HEK293 (cell line): ENCODE measurements at regions not wholly inside any gene's neighbourhood (a gene's known extent, or its start where the extent isn't known, plus 50 kb on each side); places are given as distances from the start of the nearest gene placed in this dataset.

ENCODE experiments used
- CTCF ChIA-PET: fragments of 350-600 bp; formaldehyde crosslinking; extraction: SDS; loops from one replicate; lab custom pipeline; 2021; ENCODE audit warnings: antibody characterized with exemption; lab: Yijun Ruan, JAX
- POLR2A ChIA-PET: fragments of 300-600 bp; formaldehyde crosslinking; extraction: SDS; loops from one replicate; lab custom pipeline; 2020; ENCODE audit warnings: antibody characterized with exemption, inconsistent platforms; lab: Yijun Ruan, JAX
- H3K27ac ChIP-seq: fragments of 200-500 bp; sonication (Bioruptor generic); 2 replicates; pipeline ENCODE4 v1.5.1; 2014; ENCODE audit warnings: low read depth, low read length, control low read depth, inconsistent platforms; ENCODE audit errors: extremely low read depth
- H3K36me3 ChIP-seq, 2 experiments: fragments of 200-500 bp in 1 of 2; sonication (Bioruptor generic) in 1 of 2; 1 replicate in 1 of 2; 2 replicates in 1 of 2; pipeline ENCODE4 v1.5.1; 2014 to 2017; ENCODE audit warnings: inconsistent platforms in 2 of 2, low read length in 2 of 2; ENCODE audit not compliant: control insufficient read depth in 2 of 2, insufficient read depth in 1 of 2
- H3K4me1 ChIP-seq: fragments of 200-500 bp; sonication (Bioruptor generic); 2 replicates; pipeline ENCODE4 v1.5.1; 2014; ENCODE audit warnings: mild to moderate bottlenecking, low read length, inconsistent platforms; ENCODE audit not compliant: control insufficient read depth, insufficient read depth
- H3K4me3 ChIP-seq: 2 replicates; pipeline ENCODE4 v1.5.1; 2011; ENCODE audit warnings: low read depth, mild to moderate bottlenecking, control low read depth, low read length, moderate library complexity
- H3K9me3 ChIP-seq: fragments of 200-500 bp; sonication (Bioruptor generic); 2 replicates; pipeline ENCODE4 v1.5.1; 2014; ENCODE audit warnings: low read depth, low read length, inconsistent platforms; ENCODE audit not compliant: control insufficient read depth, insufficient read depth
- CTCF ChIP-seq: fragments of 450-650 bp; formaldehyde crosslinking; IDR thresholded peaks from 2 replicates; pipeline ENCODE4 v1.5.1; 2016; ENCODE audit warnings: missing biosample characterization, missing genetic modification characterization
- GLIS1 ChIP-seq: fragments of 450-650 bp; formaldehyde crosslinking; IDR thresholded peaks from 2 replicates; pipeline ENCODE4 v1.5.1; 2016; ENCODE audit warnings: missing biosample characterization, missing genetic modification characterization
- INSM2 ChIP-seq: fragments of 450-650 bp; formaldehyde crosslinking; IDR thresholded peaks from 2 replicates; pipeline ENCODE4 v1.5.1; 2016; ENCODE audit warnings: missing biosample characterization, missing genetic modification characterization
- KLF8 ChIP-seq: fragments of 450-650 bp; formaldehyde crosslinking; IDR thresholded peaks from 2 replicates; pipeline ENCODE4 v1.5.1; 2016; ENCODE audit warnings: missing biosample characterization, missing genetic modification characterization
- KLF9 ChIP-seq: fragments of 450-650 bp; formaldehyde crosslinking; IDR thresholded peaks from 2 replicates; pipeline ENCODE4 v1.5.1; 2016; ENCODE audit warnings: missing biosample characterization, missing genetic modification characterization, low read depth
- TRIM28 ChIP-seq: IDR thresholded peaks from 2 replicates; pipeline ENCODE4 v1.6.1; 2011; ENCODE audit warnings: low read length, control low read depth, borderline replicate concordance
- ZBTB17 ChIP-seq: fragments of 450-650 bp; formaldehyde crosslinking; IDR thresholded peaks from 2 replicates; pipeline ENCODE4 v1.5.1; 2016; ENCODE audit warnings: missing biosample characterization, missing genetic modification characterization
- ZBTB21 ChIP-seq: fragments of 450-650 bp; formaldehyde crosslinking; IDR thresholded peaks from 2 replicates; pipeline ENCODE4 v1.5.1; 2017; ENCODE audit warnings: missing biosample characterization, missing genetic modification characterization
- ZBTB6 ChIP-seq: fragments of 450-650 bp; formaldehyde crosslinking; IDR thresholded peaks from 2 replicates; pipeline ENCODE4 v1.5.1; 2017; ENCODE audit warnings: missing biosample characterization, missing genetic modification characterization
- ZIC2 ChIP-seq: fragments of 450-650 bp; formaldehyde crosslinking; IDR thresholded peaks from 2 replicates; pipeline ENCODE4 v1.5.1; 2016; ENCODE audit warnings: missing biosample characterization, missing genetic modification characterization
- ZNF157 ChIP-seq: fragments of 450-650 bp; formaldehyde crosslinking; IDR thresholded peaks from 2 replicates; pipeline ENCODE4 v1.5.1; 2016; ENCODE audit warnings: missing biosample characterization, missing genetic modification characterization
- ZNF174 ChIP-seq: fragments of 450-650 bp; formaldehyde crosslinking; IDR thresholded peaks from 2 replicates; pipeline ENCODE4 v1.5.0; 2017; ENCODE audit warnings: missing biosample characterization, mild to moderate bottlenecking, missing genetic modification characterization
- ZNF324 ChIP-seq: fragments of 450-650 bp; formaldehyde crosslinking; IDR thresholded peaks from 2 replicates; pipeline ENCODE4 v1.5.1; 2016; ENCODE audit warnings: missing biosample characterization, missing genetic modification characterization
- ZNF391 ChIP-seq: fragments of 450-650 bp; formaldehyde crosslinking; IDR thresholded peaks from 2 replicates; pipeline ENCODE4 v1.5.1; 2016; ENCODE audit warnings: low read depth, missing biosample characterization, missing genetic modification characterization, borderline replicate concordance
- ZNF48 ChIP-seq: fragments of 450-650 bp; formaldehyde crosslinking; IDR thresholded peaks from 2 replicates; pipeline ENCODE4 v1.5.1; 2016; ENCODE audit warnings: missing biosample characterization, missing genetic modification characterization
- ZNF624 ChIP-seq: fragments of 450-650 bp; formaldehyde crosslinking; IDR thresholded peaks from 2 replicates; pipeline ENCODE4 v1.5.1; 2017; ENCODE audit warnings: missing biosample characterization, missing genetic modification characterization
- ZNF626 ChIP-seq: fragments of 450-650 bp; sonication (Bioruptor Pico); formaldehyde crosslinking; IDR thresholded peaks from 2 replicates; pipeline ENCODE4 v1.5.1; 2018; ENCODE audit warnings: missing biosample characterization, missing genetic modification characterization, inconsistent platforms
- ZNF747 ChIP-seq: fragments of 450-650 bp; formaldehyde crosslinking; IDR thresholded peaks from 2 replicates; pipeline ENCODE4 v1.5.1; 2016; ENCODE audit warnings: missing biosample characterization, missing genetic modification characterization
- TF ChIP-seq, protein P1 (sequence below): fragments of 450-650 bp; formaldehyde crosslinking; conservative IDR thresholded peaks from 2 replicates; pipeline ENCODE4 v1.5.1; 2016; ENCODE audit warnings: low read depth, missing biosample characterization, missing genetic modification characterization
- TF ChIP-seq, protein P2 (sequence below): fragments of 450-650 bp; formaldehyde crosslinking; IDR thresholded peaks from 2 replicates; pipeline ENCODE4 v1.5.1; 2016; ENCODE audit warnings: missing biosample characterization, missing genetic modification characterization, low read depth

GRCh38 chr6:140276719-140277118 is 902.3 kb upstream of the CITED2 start:
- no peaks in the 10 kb centered on the region for H3K9me3 ChIP-seq

DNA sequence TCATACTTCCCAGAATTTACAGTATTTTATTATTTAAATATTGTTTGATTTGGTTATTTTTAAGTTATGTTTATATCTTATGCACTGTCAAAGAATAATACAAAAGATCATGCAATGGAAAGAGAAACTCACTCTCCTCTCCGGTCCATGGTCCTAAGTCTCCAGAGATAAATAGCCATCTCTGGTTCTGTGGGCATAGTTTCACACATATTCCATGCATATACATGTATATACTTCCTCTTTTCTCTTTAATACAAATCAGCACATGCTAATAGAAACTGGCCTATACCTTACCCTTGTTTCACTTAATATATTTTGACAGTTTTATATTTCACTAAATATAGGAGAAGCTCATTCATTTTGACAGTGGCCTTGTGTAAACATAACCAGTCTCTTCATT is 901.7 kb upstream of the CITED2 start:
- TF ChIP-seq ZNF324 (tag by site-specific recombination) (no peak), ZBTB17 (tag by site-specific recombination) (no peak), INSM2 (tag by site-specific recombination) (no peak), CTCF (tag by site-specific recombination) (no peak), ZNF391 (tag by site-specific recombination) (no peak), ZNF624 (no peak), ZBTB6 (no peak), GLIS1 (tag by site-specific recombination) (no peak), ZBTB21 (tag by site-specific recombination) (no peak), KLF8 (tag by site-specific recombination) (no peak), ZNF626 (tag by site-specific recombination) (no peak), KLF9 (tag by site-specific recombination) (no peak)
- TF ChIP-seq, protein P1, sequence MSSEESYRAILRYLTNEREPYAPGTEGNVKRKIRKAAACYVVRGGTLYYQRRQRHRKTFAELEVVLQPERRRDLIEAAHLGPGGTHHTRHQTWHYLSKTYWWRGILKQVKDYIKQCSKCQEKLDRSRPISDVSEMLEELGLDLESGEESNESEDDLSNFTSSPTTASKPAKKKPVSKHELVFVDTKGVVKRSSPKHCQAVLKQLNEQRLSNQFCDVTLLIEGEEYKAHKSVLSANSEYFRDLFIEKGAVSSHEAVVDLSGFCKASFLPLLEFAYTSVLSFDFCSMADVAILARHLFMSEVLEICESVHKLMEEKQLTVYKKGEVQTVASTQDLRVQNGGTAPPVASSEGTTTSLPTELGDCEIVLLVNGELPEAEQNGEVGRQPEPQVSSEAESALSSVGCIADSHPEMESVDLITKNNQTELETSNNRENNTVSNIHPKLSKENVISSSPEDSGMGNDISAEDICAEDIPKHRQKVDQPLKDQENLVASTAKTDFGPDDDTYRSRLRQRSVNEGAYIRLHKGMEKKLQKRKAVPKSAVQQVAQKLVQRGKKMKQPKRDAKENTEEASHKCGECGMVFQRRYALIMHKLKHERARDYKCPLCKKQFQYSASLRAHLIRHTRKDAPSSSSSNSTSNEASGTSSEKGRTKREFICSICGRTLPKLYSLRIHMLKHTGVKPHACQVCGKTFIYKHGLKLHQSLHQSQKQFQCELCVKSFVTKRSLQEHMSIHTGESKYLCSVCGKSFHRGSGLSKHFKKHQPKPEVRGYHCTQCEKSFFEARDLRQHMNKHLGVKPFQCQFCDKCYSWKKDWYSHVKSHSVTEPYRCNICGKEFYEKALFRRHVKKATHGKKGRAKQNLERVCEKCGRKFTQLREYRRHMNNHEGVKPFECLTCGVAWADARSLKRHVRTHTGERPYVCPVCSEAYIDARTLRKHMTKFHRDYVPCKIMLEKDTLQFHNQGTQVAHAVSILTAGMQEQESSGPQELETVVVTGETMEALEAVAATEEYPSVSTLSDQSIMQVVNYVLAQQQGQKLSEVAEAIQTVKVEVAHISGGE (tag by site-specific recombination): no peak
- no peaks in the 10 kb centered on the region for H3K36me3 ChIP-seq
- no peaks in the 10 kb centered on the region for H3K4me1 ChIP-seq
- H3K27ac ChIP-seq: no peak overlapping the region
- no peaks in the 10 kb centered on the region for H3K9me3 ChIP-seq
- no peak overlapping the region for H3K4me3 ChIP-seq
- ChIA-PET POLR2A (no interaction called here), CTCF (no interaction called here)

More at GRCh38 chr6:140276719-140277118, 902.3 kb upstream of the CITED2 start:
- TF ChIP-seq, protein P2, sequence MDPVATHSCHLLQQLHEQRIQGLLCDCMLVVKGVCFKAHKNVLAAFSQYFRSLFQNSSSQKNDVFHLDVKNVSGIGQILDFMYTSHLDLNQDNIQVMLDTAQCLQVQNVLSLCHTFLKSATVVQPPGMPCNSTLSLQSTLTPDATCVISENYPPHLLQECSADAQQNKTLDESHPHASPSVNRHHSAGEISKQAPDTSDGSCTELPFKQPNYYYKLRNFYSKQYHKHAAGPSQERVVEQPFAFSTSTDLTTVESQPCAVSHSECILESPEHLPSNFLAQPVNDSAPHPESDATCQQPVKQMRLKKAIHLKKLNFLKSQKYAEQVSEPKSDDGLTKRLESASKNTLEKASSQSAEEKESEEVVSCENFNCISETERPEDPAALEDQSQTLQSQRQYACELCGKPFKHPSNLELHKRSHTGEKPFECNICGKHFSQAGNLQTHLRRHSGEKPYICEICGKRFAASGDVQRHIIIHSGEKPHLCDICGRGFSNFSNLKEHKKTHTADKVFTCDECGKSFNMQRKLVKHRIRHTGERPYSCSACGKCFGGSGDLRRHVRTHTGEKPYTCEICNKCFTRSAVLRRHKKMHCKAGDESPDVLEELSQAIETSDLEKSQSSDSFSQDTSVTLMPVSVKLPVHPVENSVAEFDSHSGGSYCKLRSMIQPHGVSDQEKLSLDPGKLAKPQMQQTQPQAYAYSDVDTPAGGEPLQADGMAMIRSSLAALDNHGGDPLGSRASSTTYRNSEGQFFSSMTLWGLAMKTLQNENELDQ (tag by site-specific recombination): no peak
- TF ChIP-seq TRIM28: no peak
- no peak for TF ChIP-seq ZNF157 (tag by site-specific recombination)
- TF ChIP-seq ZNF48 (tag by site-specific recombination): no peak
- TF ChIP-seq ZNF174 (tag by site-specific recombination): no peak
- no peak for TF ChIP-seq ZNF747 (tag by site-specific recombination)
- TF ChIP-seq ZIC2 (tag by site-specific recombination): no peak
- Histone ChIP-seq H3K36me3 (no peaks in the 10 kb centered on the region), H3K4me1 (no peaks in the 10 kb centered on the region), H3K4me3 (no peak overlapping the region), H3K27ac (no peak overlapping the region)
- CTCF ChIA-PET: interaction anchor here (0.6 kb wide), 1 partner anchor 22 kb away, joined by 3 read pairs; no protein-coding TSS in a partner anchor
- POLR2A ChIA-PET: no interaction called here
